ENCODE measurements at regions not wholly inside any gene's neighbourhood (a gene's known extent, or its start where the extent isn't known, plus 50 kb on each side); places are given as distances from the start of the nearest gene placed in this dataset.
A peak's percentile ranks its signal among the peaks of the same experiment; 100 is the strongest.

DNA sequence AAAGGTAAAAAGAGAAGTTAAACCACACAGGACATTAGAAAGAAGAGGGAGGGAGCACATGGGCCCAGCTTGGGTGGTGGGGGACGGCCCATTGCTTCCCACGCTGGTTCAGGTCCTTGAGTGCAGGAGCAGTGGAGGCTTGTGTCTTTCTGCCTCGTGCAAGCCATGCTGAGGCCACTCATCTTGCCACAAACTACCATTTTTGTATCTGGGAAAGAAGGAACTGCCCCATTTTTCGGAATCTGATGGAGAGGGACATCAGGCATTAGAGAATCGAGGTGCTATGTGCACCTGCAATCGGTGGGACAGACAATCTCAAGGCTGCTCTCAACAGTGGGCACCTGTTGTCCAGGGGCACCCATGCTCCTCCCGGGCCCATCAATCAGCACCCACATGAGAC is 234.5 kb downstream of the KLF13 start:
- TF ChIP-seq, protein P1, sequence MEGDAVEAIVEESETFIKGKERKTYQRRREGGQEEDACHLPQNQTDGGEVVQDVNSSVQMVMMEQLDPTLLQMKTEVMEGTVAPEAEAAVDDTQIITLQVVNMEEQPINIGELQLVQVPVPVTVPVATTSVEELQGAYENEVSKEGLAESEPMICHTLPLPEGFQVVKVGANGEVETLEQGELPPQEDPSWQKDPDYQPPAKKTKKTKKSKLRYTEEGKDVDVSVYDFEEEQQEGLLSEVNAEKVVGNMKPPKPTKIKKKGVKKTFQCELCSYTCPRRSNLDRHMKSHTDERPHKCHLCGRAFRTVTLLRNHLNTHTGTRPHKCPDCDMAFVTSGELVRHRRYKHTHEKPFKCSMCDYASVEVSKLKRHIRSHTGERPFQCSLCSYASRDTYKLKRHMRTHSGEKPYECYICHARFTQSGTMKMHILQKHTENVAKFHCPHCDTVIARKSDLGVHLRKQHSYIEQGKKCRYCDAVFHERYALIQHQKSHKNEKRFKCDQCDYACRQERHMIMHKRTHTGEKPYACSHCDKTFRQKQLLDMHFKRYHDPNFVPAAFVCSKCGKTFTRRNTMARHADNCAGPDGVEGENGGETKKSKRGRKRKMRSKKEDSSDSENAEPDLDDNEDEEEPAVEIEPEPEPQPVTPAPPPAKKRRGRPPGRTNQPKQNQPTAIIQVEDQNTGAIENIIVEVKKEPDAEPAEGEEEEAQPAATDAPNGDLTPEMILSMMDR (conservative IDR thresholded peaks at IDR 0.05) = no peak
- TF ChIP-seq ZFX (IDR thresholded peaks at IDR 0.05) = no peak
- no peak overlapping the region for H3K27ac ChIP-seq

DNA sequence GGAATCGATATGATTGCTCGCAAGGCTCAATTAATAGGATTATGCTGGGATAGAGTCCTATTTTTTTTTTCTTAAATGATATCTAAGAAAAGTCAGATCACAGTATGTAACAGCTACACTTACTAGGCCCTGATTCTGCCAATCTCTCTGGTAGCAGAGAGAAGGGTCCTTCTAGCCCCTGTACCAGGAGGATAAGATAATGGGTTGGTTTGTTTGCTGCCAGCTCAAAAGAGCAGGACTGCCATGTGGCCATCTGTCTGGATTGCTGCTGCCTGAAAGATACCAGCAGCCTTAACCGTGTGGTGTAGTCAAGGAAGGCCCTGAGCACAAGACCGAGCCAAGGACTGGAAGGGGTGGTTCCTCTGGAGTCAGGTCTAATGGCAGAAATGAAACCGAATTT is 236.4 kb downstream of the KLF13 start:
- H3K27ac ChIP-seq = no peak overlapping the region
- TF ChIP-seq, protein P1 (conservative IDR thresholded peaks at IDR 0.05) = no peak
- TF ChIP-seq ZFX (IDR thresholded peaks at IDR 0.05) = no peak

DNA sequence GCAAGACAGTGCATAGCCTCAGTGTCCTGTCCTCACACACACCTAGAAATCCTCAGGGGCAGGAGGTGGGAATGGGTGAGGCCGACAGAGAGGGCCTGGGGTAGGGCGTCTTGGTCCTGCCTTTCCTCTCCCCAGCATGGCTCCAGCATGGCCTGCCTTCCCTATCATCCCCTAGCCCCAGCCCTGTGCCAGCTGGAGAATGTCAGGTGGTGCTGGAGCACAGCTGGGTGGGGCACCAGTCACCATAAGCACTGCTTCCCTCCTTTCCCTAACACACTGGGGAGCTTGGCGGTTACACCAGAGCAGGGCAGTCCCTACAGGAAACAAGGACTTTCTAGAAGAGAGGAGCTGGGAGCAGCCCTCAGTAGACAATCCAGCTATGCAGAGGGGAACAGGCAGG is 236.8 kb downstream of the KLF13 start:
- TF ChIP-seq, protein P1 (conservative IDR thresholded peaks at IDR 0.05) = no peak
- TF ChIP-seq ZFX (IDR thresholded peaks at IDR 0.05) = no peak
- H3K27ac ChIP-seq = no peak overlapping the region

DNA sequence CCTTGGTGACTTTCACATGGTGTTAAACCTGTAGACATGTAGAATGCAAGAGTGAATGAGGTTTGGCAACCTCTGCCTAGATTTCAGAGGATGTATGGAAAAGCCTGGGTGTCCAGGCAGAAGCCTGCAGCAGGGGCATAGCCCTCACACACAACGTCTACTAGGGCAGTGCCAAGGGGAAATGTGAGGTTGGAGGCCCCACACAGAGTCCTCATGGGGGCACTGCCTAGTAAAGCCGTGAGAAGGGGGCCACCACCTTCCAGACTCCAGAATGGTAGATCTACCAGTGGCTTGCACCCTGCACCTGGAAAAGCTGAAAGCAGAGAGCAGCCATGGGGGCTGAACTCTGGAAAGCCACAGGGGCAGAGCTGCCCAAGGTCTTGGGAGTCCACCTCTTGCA is 241.2 kb downstream of the KLF13 start:
- H3K27ac ChIP-seq = no peak overlapping the region
- no peak for TF ChIP-seq ZFX (IDR thresholded peaks at IDR 0.05)
- TF ChIP-seq, protein P1 (conservative IDR thresholded peaks at IDR 0.05) = no peak

DNA sequence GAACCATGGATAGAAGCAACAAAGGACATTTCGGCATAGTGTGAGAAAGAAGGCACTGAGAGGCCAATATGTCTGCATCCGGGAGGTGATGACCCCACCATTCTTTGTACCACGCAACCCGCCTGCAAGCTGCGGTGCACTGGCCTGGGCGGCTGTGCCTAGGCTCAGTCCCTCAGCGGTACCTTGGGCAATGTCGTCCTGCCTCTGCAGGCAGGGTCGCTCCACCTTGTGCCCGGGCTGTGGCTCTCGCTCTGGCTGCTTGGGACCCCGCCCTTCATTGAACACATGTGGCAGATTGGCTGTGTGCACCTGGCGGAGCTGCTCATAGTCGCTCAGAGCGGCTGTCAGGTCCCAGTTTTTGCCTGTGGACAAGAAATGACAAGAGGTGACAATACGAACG is 243.2 kb downstream of the KLF13 start:
- no peak for TF ChIP-seq ZFX (IDR thresholded peaks at IDR 0.05)
- TF ChIP-seq, protein P1 (conservative IDR thresholded peaks at IDR 0.05) = no peak
- H3K27ac ChIP-seq = no peak overlapping the region

DNA sequence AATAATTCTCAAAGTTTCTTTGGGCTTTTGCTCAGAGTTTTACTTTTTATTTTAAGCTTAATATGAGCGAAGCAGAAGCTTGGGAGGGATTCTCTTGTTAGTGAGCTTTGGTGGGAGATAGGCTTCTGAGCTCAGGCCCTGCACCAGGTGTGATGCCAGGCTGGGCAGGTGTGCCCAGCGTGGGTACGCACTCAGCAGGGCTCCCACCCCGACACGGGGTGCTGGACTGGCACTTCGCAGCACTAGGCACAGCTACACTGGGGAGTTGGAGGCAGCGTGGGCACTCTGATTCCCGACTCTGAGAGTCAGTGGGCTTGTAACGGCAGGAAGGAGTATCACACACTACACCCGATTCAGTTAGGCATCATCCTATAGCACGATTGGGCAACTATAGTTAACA is 244.0 kb downstream of the KLF13 start:
- H3K27ac ChIP-seq = no peak overlapping the region
- no peak for TF ChIP-seq ZFX (IDR thresholded peaks at IDR 0.05)
- TF ChIP-seq, protein P1 (conservative IDR thresholded peaks at IDR 0.05) = no peak

DNA sequence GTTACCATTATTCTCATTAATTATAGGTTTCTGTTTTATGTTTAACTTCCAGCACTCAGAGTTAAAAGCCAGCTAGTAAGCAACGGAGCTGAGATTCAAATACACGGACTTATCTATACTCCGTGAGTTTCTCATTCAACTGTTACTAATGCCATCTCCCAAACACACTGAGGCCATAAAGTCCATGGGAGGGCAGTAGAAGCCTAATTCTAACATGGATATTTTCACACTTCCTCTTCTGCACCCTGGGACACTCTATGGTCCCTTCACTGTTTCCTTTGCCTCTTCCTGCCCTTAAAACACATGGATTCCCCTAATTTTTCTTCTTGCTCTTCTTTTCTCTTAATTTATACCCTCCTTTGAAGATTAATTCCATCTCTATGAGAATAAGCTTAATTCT is 245.0 kb downstream of the KLF13 start:
- TF ChIP-seq ZFX (IDR thresholded peaks at IDR 0.05) = no peak
- TF ChIP-seq, protein P1 (conservative IDR thresholded peaks at IDR 0.05) = peak; percentile 35
- H3K27ac ChIP-seq = no peak overlapping the region

Measured in C4-2B (cell line).